GM23338 (cell line): ENCODE measurements at regions not wholly inside any gene's neighbourhood (a gene's known extent, or its start where the extent isn't known, plus 50 kb on each side); places are given as distances from the start of the nearest gene placed in this dataset.

Source experiments
- ATAC-seq: fragments of 200-7000 bp; cut with Tn5 transposase; 3 replicates; pipeline ENCODE4 v1.9.1; 2020
- DNase-seq: peaks from one replicate; pipeline ENCODE4 v3.0.0-alpha.2; 2015; ENCODE audit warnings: low spot score
- H2AFZ ChIP-seq: fragments of 200-600 bp; sonication (generic); 2 replicates; pipeline ENCODE4 v1.8.0; 2016; ENCODE audit warnings: antibody characterized with exemption, mild to moderate bottlenecking, moderate library complexity
- H3F3A ChIP-seq: fragments of 200-600 bp; sonication (generic); replicated peaks from 2 replicates; pipeline ENCODE4 v1.8.0; 2017; ENCODE audit warnings: antibody characterized with exemption, mixed run types, low read depth
- H3K27ac ChIP-seq: fragments of 200-600 bp; sonication (generic); 2 replicates; pipeline ENCODE4 v1.6.1; 2016; ENCODE audit warnings: low read depth
- H3K27me3 ChIP-seq: fragments of 200-600 bp; sonication (generic); 2 replicates; pipeline ENCODE4 v1.8.0; 2016; ENCODE audit warnings: mild to moderate bottlenecking, mixed run types, moderate library complexity; ENCODE audit not compliant: insufficient read depth
- H3K36me3 ChIP-seq: fragments of 200-600 bp; sonication (generic); 2 replicates; pipeline ENCODE4 v1.8.0; 2016; ENCODE audit warnings: mild to moderate bottlenecking; ENCODE audit not compliant: insufficient read depth
- H3K4me1 ChIP-seq: fragments of 200-600 bp; sonication (generic); 2 replicates; pipeline ENCODE4 v1.8.0; 2016; ENCODE audit warnings: mild to moderate bottlenecking, moderate library complexity; ENCODE audit not compliant: insufficient read depth
- H3K4me2 ChIP-seq: fragments of 200-600 bp; sonication (generic); 2 replicates; pipeline ENCODE4 v1.7.1; 2017; ENCODE audit warnings: mixed run types
- H3K4me3 ChIP-seq: fragments of 200-600 bp; sonication (generic); 2 replicates; pipeline ENCODE4 v1.6.1; 2016; ENCODE audit warnings: mixed run types
- H3K79me2 ChIP-seq: fragments of 200-600 bp; sonication (generic); replicated peaks from 2 replicates; pipeline ENCODE4 v1.8.0; 2017; ENCODE audit warnings: mild to moderate bottlenecking; ENCODE audit not compliant: insufficient read depth
- H3K9me2 ChIP-seq: fragments of 200-600 bp; sonication (generic); 2 replicates; pipeline ENCODE4 v1.8.0; 2017; ENCODE audit not compliant: insufficient read depth
- H4K20me1 ChIP-seq: fragments of 200-600 bp; sonication (generic); replicated peaks from 2 replicates; pipeline ENCODE4 v1.8.0; 2017; ENCODE audit warnings: mild to moderate bottlenecking; ENCODE audit not compliant: insufficient read depth
- H3K27ac Mint-ChIP-seq: 2 replicates; pipeline ENCODE4 v1.8.0; 2020; ENCODE audit warnings: inconsistent platforms, mild to moderate bottlenecking, moderate library complexity, mixed read lengths
- H3K27me3 Mint-ChIP-seq: 3 replicates; pipeline ENCODE4 v1.8.0; 2022; ENCODE audit warnings: low read depth, mild to moderate bottlenecking, moderate library complexity, mixed read lengths, inconsistent platforms; ENCODE audit not compliant: insufficient read depth, poor library complexity
- H3K36me3 Mint-ChIP-seq: 3 replicates; pipeline ENCODE4 v1.8.0; 2021; ENCODE audit warnings: low read depth, mild to moderate bottlenecking, inconsistent platforms, moderate library complexity, mixed read lengths
- H3K4me1 Mint-ChIP-seq: 3 replicates; pipeline ENCODE4 v1.8.0; 2020; ENCODE audit warnings: mild to moderate bottlenecking, inconsistent platforms, mixed read lengths
- H3K4me3 Mint-ChIP-seq: 3 replicates; pipeline ENCODE4 v1.8.0; 2021; ENCODE audit warnings: moderate library complexity, mild to moderate bottlenecking, inconsistent platforms, mixed read lengths
- H3K9me3 Mint-ChIP-seq: 3 replicates; pipeline ENCODE4 v1.8.0; 2020; ENCODE audit warnings: moderate library complexity, mild to moderate bottlenecking, inconsistent platforms, mixed read lengths
- CREB1 ChIP-seq: fragments of 250-450 bp; sonication (Bioruptor Pico); IDR thresholded peaks from 2 replicates; pipeline ENCODE4 v1.5.0; 2020; ENCODE audit warnings: low read depth, mild to moderate bottlenecking, moderate library complexity
- CTCF ChIP-seq, 2 experiments: fragments of 200-600 bp in 1 of 2; sonication (generic) in 1 of 2; conservative IDR thresholded peaks; 2 replicates each; pipeline versions ENCODE4 v1.5.1 to v1.6.1; 2016 to 2017; ENCODE audit warnings: antibody characterized with exemption in 2 of 2, low read depth in 2 of 2, mild to moderate bottlenecking in 2 of 2, moderate library complexity in 1 of 2
- ETS1 ChIP-seq: IDR thresholded peaks from 2 replicates; pipeline ENCODE4 v1.6.1; 2016; ENCODE audit warnings: antibody characterized with exemption
- EZH2 ChIP-seq: fragments of 200-600 bp; sonication (generic); IDR thresholded peaks from one replicate; pipeline ENCODE4 v1.8.0; 2017; ENCODE audit warnings: antibody characterized with exemption, mild to moderate bottlenecking, low read depth; ENCODE audit not compliant: unreplicated experiment
- EZH2phosphoT487 ChIP-seq: fragments of 200-600 bp; sonication (generic); IDR thresholded peaks from one replicate; pipeline ENCODE4 v1.8.1; 2018; ENCODE audit warnings: antibody characterized with exemption; ENCODE audit not compliant: unreplicated experiment
- JUNB ChIP-seq: IDR thresholded peaks from one replicate; pipeline ENCODE4 v1.6.1; 2016; ENCODE audit warnings: antibody characterized with exemption; ENCODE audit not compliant: unreplicated experiment
- NANOG ChIP-seq: IDR thresholded peaks from 2 replicates; pipeline ENCODE4 v1.6.1; 2016; ENCODE audit warnings: antibody characterized with exemption, borderline replicate concordance
- REST ChIP-seq: IDR thresholded peaks from one replicate; pipeline ENCODE4 v1.6.1; 2018; ENCODE audit warnings: antibody characterized with exemption; ENCODE audit not compliant: unreplicated experiment
- STAT1 ChIP-seq: IDR thresholded peaks from one replicate; pipeline ENCODE4 v1.6.1; 2016; ENCODE audit warnings: antibody characterized with exemption; ENCODE audit not compliant: unreplicated experiment
- ZNF114 ChIP-seq: fragments of 250-450 bp; sonication (Bioruptor Pico); IDR thresholded peaks from 2 replicates; pipeline ENCODE4 v1.5.0; 2020; ENCODE audit warnings: mild to moderate bottlenecking, moderate library complexity
- ZNF331 ChIP-seq: fragments of 250-450 bp; sonication (Bioruptor Pico); IDR thresholded peaks from 2 replicates; pipeline ENCODE4 v1.5.0; 2020; ENCODE audit warnings: low read depth, mild to moderate bottlenecking, moderate library complexity
- ZNF462 ChIP-seq: fragments of 250-450 bp; sonication (Bioruptor Pico); IDR thresholded peaks from 2 replicates; pipeline ENCODE4 v1.5.0; 2020; ENCODE audit warnings: mild to moderate bottlenecking, moderate library complexity

DNA sequence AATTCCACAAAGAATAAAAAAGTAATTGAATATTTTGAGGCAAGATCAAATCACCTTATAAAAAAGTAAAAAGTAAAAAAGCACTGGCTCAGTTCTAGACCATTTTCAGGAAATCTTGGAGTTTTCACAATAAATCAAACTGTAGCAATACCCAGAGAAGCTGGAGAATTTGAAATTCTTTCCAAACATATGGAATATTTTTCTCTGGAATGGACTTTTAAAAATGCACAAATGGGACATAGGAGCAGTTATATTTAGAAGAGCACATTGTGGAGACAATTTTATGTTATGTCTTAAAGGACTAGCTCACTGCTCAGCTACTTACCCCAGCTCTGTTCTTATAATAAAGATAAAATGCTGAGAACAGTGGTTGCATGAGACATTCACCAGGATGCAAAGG, 211.9 kb upstream of the KIT start:
- Histone ChIP-seq H3K79me2 (no peaks in the 10 kb centered on the region), H3K9me2 (no peaks in the 10 kb centered on the region), H3K27me3 (no peaks in the 10 kb centered on the region), H3K4me1 (no peaks in the 10 kb centered on the region), H3K4me3 (no peak overlapping the region), H3K27ac (no peak overlapping the region), H3K4me2 (no peak overlapping the region), H3K36me3 (no peaks in the 10 kb centered on the region), H2AFZ (no peak overlapping the region), H3F3A (no peaks in the 10 kb centered on the region), H4K20me1 (no peaks in the 10 kb centered on the region)
- H3K36me3 Mint-ChIP-seq: peaks cover 16% of the 10 kb centered on the region; the same call in 2 of the 3 replicates
- ATAC-seq (no peak), DNase-seq (no peak)
- no peak overlapping the region for H3K27ac Mint-ChIP-seq
- no peak overlapping the region for H3K4me3 Mint-ChIP-seq
- TF ChIP-seq ZNF114 (no peak), ETS1 (no peak), CREB1 (CRISPR knock-in tag) (no peak), CTCF (conservative IDR thresholded peaks at IDR 0.05; ENCODE audit: low read depth in 2 of 2) (no peak), EZH2 (no peak), ZNF331 (CRISPR knock-in tag) (no peak), REST (no peak), ZNF462 (CRISPR knock-in tag) (no peak), JUNB (no peak), NANOG (no peak), EZH2phosphoT487 (no peak), STAT1 (no peak)
- H3K27me3 Mint-ChIP-seq: peaks cover 2% of the 10 kb centered on the region
- no peaks in the 10 kb centered on the region for H3K4me1 Mint-ChIP-seq
- peaks cover 29% of the 10 kb centered on the region for H3K9me3 Mint-ChIP-seq
